Stimulated activated CD8-positive, alpha-beta memory T cell treated with anti-CD3 and anti-CD28 coated beads, Interleukin-2, amount 100 ng/mL, for 48 hours (primary cell): ENCODE measurements at regions not wholly inside any gene's neighbourhood (a gene's known extent, or its start where the extent isn't known, plus 50 kb on each side); places are given as distances from the start of the nearest gene placed in this dataset.
A peak's percentile ranks its signal among the peaks of the same experiment; 100 is the strongest.
"Not testable (repeated sequence)": the region's sequence is repeated elsewhere in the genome, so short reads cannot be mapped to it uniquely, and the experiment has no call there.

Experiments used
- DNase-seq, 2 donors: peaks; one replicate each; pipeline ENCODE4 v3.0.0-alpha.2; 2020; ENCODE audit warnings: low read depth in 2 of 2

DNA sequence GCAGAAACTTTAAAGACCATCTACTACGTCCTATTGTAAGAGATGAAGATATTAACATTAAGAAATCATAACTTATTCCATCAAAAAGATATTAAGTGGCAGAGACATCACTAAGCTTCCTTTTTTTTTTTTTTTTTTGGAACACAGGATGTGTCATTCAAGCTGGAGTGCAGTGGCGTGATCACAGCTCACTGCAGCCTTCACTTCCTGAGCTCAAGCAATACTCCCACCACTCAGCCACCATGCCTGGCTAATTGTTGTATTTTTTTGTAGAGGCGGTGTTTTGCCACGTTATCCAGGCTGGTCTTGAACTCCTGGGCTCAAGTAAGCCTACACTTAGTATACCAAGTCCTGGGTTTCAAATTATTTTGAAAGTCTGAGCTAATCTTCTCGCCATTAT, 169.7 kb upstream of the KCTD7 start:
- not testable (repeated sequence) for DNase-seq

DNA sequence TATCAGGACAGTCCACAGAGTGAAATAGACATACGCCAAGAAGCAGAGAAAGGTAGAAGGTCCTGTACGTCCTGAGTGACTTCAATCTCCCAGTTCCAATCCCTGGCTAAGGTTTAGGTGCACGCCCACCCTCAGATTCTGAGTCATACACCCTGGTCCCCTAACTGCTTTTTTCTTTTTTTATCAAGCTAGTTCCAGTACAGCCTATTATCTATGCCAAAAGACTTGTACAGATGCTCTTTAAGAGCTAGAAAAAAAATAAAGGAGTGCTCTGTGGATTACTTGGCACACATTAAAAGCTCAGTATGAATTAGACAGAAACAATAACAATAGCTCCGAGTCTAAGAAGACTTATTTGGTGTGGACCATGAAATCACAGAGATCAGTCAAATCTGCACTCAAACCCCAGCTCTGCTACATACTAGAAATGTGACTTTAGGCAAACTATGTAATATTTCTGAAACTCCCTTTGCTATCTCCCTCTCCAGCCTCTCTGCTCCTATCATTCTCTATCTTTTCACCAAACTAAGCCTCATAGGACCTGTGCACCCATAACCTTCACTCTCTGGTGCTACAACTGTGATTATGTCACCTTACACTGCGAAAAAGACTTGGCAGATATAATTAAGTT, 168.8 kb upstream of the KCTD7 start:
- not testable (repeated sequence) for DNase-seq

DNA sequence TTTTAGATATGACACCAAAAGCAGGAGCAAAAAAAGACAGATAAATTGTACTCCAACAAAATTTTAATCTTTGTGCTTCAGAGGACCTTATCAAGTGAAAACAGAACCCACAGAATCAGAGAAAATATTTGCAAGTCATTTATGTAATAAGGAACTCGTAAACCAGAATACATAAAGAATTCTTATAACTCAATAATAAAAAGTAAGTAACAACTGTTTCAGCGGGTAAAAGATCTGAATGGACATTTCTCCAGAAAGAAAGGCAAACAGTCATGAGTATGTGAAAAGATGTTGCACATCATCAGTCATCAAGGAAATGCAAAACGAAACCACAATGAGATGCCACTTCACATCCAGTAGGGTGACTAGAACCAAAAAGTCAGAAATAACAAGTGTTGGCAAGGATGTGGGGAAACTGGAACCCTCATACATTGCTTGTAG, 167.7 kb upstream of the KCTD7 start:
- no peak for DNase-seq

DNA sequence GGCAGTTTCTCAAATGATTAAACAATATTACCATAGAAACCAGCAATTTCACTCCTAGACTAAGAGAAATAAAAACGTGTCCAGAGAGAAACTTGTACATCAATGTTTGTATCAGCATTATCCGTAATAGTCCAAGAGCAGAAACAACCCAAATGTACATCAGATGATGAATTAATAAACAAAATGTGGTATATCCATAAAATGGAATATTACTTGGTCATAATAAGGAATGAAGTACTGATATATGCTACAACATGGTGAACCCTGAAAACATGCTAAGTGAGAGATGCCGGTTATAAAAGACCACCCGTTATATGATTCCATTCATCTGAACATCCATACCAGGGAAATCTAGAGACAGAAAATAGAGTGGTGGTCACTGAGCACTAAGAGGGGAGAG, 167.3 kb upstream of the KCTD7 start:
- DNase-seq: not testable (repeated sequence)

DNA sequence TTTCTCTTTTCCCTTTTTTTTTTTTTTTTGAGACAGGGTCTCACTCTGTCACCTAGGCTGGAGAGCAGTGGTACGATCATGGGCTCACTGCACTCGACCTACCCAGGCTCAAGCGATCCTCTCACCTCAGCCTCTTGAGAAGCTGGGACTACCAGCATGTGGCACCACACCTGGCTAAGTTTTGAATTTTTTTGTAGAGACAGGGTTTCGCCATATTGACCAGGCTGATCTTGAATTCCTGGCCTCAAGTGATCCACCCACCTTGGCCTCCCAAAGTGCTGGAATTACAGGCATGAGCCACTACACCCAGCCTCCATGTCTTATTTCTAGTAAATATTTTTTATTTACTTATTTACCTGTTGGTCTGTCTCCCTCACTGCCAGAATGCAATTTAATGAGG, 165.8 kb upstream of the KCTD7 start:
- not testable (repeated sequence) for DNase-seq

DNA sequence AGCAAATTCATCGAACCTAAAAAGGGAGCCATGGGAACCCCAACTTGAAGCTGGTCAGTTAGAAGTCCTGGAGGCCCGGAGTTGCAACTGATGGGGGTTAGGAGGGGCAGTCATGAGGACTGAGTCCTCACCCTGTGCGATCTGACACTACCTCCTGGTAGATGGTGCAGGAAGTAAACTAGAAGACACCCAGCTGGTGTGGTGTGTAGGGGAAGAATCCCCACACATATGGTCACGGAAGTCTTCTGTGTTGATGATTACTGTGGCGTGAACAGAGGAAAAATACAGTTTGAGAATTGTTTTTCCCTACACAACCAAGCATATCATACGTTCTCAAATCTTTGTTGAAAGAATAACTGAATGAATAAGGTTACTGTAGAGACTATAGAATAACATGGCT, 164.6 kb upstream of the KCTD7 start:
- DNase-seq: no peak

DNA sequence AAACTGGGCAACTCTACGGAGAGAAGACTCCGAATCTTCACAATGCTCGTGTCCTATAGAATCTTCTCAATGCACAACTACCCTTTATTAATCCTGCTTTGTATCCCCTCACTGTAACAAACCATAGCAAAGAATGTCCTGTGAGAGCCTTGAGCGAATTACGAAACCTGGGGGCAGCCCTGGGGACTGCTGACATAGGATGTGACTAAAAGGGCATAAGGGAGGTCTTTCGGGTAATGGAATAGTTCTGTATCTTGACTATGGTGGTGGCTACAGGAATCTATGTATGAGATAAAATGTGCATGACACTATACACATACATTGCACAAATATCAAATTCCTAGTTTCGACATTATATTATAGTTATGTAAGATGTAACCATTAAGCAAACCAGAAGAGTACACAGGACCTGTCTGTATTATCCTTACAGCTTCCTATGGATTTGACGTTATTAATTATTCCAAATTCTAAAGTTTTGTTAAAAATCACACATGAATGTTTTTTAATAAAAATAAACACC, 162.5 kb upstream of the KCTD7 start:
- DNase-seq: no peak

DNA sequence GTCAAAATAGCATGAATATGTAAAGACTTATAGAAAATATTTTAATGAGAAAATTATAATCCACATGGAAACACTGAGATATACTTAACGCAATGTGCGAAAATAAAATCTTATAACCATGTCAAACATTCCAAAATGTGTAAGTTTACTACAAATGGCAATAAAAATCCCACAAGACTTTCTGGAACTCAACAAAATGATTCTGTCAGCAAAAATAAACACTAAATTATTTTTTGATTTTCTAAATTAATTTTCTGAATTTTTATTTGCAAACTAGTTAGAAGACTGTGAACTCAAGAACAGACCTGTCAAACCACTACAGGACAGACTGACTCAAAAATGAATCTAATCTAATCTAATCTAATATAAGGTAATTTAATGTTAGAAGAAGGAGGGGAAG, 160.8 kb upstream of the KCTD7 start:
- DNase-seq: no peak

DNA sequence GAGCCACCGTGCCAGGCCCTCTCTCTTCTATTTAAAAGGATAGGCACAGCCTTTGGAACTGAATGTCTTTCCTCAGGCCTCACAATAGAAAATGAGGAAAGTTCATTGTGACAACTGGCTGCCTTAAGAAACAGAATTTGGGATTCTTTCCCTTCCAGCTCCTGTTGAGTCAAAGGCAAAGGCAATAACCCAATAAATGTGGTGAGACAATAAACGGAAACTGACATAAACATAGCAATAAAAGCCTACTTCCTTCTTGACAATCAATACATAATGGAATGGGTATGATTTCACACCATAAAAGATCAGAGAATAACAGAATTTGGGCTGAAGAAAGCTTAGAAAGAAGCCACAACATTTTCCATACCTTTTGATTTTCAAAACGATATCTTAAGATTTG, 155.6 kb upstream of the KCTD7 start:
- DNase-seq: not testable (repeated sequence)

DNA sequence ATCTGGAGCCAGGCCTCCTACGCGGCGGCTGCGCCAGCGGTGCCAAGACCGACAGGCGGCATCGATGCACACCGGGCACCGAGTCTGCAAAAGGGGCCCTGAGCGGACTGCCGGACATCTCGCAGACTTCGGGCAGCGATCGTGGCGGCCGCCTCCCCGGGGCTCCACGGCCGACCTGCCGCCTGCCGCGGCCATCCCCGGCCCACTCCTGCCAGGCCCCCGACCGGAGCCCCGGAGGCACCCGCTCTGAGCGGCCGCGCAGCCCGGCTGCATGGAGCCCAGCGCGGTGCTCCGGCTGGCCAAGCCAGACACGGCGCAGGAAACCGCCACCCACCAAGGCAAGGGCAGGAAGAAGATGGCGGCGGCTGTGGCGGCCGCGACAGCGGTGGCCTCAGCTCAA, 154.2 kb upstream of the KCTD7 start:
- no peak for DNase-seq

DNA sequence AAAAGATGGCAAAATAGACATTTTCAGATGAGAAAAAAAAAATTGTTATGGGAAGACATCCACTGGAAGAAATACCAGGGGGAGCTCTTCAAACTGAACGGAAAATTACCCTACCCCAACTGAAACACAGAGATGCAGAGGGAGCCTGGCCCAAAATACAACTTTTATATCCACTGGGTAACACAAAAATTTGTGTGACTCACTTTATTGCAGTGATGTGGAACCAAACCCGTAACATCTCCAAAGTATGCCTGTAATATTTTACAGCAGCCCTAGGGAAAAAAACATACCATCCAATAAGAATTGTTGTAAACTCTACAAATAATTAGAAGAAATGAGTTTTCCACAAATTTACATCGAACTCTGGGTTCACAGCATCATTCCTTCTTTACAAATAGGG, 152.6 kb upstream of the KCTD7 start:
- not testable (repeated sequence) for DNase-seq

DNA sequence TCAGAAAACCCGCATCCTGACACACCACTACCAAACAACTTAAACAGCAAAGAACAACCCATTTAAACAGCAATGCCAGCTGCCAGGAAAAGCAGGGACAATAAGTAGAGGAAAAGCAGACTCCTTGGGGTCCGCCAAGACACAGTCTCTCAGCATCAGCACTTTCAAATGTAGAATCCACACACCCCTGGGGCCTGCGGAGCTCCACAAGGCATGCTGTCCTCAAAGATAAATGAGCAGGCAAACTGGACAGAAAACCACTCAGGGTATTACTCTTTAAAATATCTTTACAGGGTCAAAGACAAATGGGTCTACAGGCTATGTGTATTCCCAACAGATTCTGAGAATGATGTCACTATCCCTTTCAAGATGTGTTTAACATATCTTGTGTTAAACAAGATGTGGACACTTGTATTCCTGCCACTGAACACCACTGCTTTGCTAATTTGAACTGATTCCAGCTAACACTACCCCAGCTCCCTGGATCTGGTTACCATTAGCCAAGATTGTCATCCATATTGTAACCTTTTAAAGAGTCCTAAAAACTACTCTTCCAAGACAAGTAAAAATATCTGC, 150.8 kb upstream of the KCTD7 start:
- DNase-seq: not testable (repeated sequence)

DNA sequence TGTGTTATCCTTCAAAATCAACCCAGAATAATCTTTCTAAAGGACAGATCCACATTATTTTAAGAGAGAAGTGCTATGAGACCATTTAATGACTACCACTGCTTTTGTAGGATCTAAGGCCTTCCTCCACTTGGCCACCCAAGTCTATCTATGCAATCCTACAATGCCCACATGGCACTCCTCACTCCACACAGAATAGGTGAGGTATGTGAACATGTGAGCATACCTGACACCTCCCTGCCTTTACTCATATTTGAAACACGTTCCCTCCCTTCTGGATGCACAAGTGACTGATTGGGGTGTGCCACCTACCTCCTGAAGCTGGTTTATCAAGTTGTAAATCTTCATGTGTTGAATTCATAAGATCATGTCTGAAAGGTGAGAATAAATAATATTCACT, 147.5 kb upstream of the KCTD7 start:
- DNase-seq: not testable (repeated sequence)

DNA sequence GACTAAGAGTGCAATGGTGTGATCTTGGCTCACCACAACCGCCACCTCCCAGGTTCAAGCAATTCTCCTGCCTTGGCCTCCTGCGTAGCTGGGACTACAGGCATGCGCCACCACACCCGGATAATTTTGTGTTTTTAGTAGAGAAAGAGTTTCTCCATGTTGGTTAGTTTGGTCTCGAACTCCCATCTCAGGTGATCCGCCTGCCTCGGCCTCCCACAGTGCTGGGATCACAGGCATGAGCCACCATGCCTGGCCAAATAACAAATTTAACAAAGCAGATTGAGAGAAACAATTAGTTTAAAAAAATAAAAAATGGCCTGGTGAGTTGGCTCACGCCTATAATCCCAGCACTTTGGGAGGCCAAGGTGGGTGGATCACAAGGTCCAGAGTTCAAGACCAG, 139.6 kb upstream of the KCTD7 start:
- not testable (repeated sequence) for DNase-seq

DNA sequence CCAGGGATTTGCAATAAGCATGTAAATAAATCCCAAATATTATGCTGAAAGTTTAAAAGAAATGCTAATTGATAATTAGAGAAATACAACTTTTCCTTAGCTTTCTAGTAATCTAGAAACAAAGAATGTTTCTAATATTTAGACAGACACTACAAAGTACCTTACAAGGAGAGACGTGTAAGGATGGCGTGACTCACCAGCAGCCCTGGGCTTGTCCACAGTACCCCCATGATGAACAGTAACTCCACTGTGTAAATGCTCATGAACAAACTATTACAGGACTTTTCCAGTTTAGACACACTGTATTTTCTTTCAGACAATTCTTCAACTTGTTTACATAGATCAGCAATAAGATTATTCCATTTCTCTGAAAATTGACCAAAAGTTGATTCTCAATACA, 138.9 kb upstream of the KCTD7 start:
- not testable (repeated sequence) for DNase-seq

DNA sequence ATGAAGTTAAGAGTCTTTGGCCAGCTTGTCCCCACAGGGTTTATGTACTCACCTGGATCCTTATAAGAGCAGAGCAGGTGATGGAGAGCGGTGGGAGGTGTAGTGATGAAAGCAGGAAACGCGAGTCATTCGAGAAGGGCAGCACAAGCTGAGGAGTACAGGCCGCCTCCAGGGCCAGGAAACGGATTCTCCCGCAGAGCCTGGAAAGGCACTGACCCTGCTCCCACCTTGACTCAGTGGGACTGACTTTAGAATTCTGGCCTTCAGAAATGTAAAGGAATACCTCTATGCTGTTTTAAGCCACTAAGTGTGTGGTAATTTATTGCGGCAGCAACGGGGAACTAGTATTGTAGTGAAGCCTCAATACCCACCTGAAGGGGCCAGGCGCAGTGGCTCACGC, 137.7 kb upstream of the KCTD7 start:
- not testable (repeated sequence) for DNase-seq

DNA sequence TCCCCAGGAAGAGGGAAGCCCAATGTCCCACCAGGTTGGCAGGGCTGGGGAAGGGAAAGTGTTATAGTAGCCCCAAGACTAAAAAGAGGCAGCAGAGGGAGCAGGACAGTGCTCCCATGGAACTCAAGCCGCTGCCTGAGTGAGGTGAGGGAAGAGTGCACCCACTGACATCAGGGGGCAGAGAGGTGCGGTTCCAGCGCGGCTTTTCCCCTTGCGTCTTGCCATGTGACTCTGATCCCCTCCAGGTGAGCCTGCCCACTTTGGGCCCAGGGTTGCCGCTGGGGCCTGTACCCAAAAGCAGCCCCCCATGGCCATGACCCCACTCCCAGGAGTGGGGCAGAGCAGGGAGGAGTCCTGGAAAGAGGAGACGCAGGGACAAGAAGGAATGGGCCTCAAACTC, 136.3 kb upstream of the KCTD7 start:
- not testable (repeated sequence) for DNase-seq

DNA sequence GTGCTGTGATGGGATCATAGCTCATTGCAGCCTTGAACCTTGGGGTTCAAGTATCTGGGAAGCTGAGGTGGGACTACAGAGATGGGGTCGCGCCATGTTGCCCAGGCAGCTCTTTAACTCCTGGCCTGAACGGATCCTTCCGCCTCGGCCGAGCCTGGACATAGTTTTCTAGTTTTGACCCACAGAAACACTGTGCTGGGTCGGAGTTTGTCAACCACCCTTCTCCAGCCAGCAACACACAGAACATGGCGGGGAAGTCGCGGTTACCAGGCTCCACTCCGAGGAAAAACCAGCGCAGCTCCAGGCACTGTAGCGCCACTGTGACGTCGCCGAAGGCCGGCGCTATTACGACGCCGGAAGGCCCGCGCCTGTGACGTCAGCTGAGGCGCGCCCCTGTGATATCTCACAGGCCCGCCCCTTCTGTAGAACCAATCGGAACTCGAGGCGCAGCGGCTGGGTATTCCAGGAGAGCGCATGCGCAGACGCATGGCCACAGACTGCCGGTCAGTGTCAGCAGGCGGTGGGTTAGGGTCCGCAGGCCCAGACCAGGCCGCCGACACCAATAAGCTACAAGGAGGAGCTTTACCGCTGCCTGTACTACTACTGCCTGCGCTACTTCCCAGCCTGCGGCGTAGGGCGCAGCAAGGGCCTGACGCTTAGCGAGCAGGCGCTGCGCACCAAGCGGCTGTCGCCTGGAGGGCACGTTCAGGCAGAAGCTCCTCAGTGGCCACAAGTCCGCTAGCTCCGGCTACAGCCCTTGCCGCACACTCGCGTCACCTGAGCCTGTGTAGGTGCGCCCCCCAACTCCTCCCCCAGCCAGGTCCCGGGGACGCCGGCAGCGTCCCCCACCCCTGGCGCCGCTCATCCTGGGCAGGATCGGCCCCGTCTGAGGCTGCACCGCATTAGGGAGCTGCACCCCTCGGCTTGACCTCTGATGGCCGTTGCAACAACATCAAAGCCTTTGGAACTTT, 135.2 kb upstream of the KCTD7 start:
- peak; percentile 94 for DNase-seq

DNA sequence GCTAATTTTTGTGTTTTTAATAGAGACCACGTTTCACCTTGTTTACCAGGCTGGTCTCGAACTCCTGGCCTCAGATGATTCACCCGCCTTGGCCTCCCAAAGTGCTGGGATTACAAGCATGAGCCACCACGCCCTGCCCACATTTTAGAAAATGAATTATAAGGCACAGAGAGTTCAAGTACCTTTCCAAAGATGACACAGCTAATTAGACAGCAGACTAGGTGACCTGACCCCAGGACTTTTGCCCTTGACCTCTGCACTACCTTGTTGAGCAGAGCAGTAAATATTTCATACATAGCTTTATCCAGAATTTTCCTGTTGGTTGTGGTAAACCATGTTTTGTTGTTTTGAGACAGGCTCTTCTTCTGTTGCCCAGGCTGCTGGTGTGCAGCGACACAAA, 131.3 kb upstream of the KCTD7 start:
- no peak for DNase-seq

DNA sequence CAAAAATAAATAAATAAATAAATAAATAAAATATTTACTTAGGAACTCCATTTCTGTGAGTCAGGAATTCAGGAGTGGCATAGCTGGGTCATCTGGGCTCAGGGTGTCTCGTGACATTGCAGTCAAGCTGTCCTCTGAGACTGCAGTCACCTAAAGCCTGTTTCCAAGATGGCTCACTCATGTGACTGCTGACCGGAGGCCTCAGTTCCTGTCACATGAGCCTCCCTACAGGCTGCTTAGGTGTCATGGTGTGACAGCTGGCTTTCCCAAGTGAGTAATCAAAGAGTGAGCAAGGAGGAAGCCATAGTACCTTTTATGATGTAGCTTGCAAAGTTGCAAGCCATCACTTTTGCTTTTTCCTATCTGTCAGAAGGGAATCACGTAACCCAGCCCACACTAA, 128.6 kb upstream of the KCTD7 start:
- no peak for DNase-seq

DNA sequence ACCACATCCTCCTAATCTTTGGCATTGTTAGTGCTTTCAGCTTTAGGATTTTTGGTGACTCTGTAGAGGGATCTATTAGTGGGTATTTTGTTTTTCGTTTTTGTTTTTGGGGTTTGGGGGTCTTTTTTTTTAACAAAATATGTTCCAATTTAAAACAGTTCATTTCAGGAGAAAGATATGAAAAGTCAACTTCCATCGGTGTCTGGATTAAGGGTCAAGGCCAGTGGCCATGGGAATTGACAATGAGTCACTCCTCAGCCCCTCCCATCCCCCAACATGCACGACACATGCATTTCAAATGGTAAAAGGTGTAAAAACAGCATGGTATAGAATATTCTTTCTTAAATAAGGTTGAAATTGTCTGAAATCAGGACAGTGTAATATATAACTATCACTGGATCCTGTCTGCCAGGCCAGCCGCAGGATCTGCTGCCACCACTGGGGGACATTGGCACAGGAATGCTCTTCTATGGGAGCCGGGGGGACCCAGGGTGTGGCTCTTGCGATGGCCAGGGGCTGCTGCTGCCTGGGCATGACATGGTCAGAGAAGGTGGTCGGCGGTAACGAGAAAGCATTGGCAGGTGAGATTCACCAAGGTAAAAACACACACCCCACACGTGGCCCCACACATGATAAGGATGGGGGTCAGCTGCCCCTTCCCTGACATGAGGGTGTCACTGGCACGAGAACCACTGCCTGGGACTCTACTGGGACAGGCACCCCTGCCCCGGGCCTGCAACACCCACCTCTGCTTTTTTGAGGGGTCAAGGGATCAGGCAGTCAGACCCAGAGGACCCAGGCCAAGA, 126.2 kb upstream of the KCTD7 start:
- no peak for DNase-seq

DNA sequence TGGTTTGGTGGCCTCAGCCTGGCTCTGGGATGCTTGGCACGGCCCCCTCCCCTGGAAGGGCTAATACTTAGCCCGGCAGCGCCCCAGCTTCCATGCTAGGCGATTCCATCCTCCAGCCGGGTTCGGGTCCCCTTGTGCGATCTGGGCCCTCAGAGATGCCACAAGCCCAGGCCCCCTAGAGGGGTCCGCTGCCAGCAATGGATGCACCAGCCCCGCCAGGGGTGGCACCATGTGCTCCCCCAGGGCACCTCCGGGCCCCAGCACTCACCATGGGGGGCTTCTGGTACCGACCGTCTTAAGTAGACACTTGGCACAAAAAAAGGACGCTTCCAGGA, 125.7 kb upstream of the KCTD7 start:
- no peak for DNase-seq
